DMS53 (cell line): ENCODE measurements at regions not wholly inside any gene's neighbourhood (a gene's known extent, or its start where the extent isn't known, plus 50 kb on each side); places are given as distances from the start of the nearest gene placed in this dataset.
"Not testable (repeated sequence)": the region's sequence is repeated elsewhere in the genome, so short reads cannot be mapped to it uniquely, and the experiment has no call there.

Experiments used
- DNase-seq: peaks from one replicate; lab custom pipeline; 2025; lab: John Stamatoyannopoulos, UW

DNA sequence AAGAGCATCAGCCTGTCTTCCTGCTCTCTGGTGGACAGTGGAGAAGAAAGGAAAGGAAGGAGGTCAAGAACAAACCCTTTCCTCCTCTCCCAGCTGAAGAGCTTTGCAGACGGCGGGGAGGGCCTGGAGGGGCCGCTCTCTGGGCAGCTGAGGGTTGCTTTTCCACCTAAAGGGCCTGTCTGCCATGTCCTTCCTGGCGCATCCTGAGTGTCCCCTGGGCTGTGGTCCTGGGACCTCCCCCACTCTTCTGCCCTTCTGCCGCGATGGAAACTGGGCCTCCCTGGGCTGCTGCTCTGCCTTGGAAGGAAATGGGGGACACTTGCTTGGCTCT is 107.0 kb downstream of the ETS2 start:
- DNase-seq: no peak

DNA sequence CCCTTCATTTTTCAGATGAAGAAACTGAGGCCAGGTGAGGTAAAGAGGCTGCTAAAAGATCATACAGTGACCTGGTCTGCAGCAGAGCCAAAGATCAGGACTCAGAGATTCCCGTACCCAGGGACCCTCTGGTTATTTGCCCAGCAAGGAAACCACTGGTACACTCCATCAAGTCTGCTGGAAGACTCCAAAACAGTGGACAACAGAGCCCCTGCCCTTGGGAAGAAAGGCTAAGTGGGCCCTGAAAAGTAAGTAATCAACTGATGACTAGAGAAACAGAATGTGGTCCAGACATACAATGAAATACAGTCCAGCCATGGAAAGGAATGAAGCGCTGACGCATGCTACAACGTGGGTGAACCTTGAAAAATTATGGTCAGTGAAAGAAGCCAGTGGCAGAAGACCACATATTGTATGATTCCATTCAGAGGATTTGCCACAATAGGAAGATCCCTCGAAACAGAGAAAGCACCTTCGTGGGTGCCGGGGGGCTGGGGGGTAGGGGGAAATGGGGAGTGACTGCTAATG is 106.4 kb downstream of the ETS2 start:
- DNase-seq: no peak

DNA sequence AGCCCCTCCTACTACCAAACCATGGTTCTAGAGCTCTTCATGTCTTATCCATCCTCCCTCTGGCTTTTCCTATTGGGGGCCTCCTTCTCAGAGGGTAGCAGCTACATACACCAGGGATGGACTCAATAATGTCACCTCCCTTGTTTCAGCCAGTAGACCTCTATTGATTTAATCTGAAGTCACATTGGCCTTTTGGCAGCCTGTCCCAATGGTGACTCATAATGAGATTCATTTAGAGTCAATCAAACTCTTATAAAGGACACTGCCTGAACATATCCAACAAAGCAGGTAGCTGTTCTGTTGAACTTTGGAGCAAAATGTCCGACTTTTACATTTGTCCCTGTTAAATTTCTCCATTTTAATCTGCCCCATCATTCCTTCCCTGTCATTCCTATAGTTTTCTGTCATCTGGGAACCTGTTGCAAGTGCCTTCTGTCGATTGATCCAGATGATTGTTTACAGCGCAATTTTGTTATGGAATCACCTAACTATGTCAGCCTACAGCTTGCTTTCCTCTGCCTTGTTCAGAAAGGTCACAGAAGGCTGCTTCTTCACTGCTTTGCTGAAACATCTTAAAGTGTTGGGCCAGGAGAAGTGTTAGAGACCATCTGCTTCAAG is 105.9 kb downstream of the ETS2 start:
- peak; percentile 46 for DNase-seq

DNA sequence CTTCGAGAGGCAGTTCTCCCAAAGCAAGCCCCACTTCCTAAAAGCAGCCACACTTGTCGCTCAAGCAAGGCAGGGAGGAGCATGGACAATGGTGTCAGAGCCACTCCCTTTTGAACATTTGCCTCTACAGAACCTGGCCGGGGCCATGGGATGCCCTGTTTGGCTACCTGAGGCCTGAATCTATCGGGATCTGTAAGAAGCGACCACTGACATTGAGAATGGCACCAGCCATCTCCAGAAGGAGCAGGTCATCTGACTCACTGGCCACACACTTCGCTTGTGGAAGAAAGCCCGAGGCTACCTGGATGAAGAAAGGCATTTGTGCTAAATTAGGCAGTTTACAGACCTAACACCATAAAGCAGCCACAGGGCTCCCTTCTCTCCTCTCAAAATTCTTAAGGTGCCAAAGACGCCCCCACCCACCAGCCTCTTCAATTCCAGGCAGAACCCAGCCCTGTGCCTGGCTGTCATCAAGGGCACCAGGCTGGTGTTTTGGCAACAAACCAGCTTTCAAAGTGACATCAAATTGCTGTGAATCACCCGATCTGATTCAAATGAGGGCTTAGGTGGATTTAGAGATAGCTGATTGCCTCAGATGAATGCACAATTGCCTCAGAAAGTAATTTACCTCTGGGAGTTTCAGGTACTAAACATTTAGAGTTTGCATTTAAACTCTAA is 104.8 kb downstream of the ETS2 start:
- DNase-seq: peak; percentile 61

DNA sequence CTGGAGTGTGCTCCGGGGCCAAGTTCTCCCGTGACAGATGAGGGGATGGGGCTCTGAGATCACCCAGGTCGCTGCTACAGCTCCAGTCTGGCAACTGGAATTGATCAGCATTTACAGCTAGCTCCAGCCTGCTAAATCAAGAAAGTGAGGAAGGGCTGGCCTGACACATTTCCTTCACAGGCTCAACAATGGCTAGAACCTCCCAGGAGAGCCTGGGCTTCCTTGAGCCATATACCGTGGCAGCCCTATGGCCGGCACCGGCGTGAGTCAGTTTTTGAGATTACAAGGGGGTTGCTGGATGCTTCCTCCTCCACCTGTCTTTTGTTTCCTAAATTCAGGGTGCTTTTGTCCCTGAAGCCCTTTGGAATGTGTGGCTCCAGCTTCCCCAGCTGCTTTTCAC is 104.2 kb downstream of the ETS2 start:
- no peak for DNase-seq

DNA sequence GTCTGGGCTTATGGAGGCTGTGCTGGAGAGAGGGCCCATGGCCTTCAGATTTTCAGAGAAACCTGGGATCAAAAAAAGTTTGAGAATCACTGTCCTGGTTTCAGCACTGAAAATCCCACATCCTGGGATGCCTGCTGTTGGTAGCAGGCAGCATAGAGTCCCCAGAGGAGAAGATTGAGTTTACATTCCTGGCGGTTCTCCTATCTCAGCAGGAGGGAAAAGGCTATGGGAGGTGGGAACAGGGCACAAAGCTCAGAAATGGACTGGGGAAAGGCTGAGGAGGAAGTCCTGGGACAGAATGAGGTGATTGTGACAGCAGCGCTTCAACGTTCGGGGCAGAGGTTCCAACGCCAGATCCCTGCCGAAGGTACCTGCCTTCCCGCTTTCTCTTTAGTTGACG is 103.4 kb downstream of the ETS2 start:
- DNase-seq: no peak

DNA sequence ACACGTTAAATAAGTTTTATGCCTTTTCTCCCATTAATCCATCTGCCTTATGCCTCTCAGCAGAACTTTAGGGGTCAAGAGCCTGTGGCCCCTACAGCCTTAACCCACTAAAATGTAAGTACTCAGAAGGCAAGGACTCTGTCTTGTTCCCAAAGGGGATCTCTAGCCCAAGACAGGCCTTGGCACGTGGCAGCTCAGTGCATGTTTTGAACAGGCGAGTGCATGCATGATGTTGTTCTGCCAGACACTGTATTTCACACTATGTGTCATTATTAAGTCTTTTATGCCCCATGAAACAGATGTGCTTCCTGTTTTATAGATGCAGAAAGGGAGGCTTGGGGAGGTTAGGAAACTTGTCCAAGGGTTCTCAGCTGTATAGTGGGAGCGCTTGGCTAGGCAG is 102.8 kb downstream of the ETS2 start:
- no peak for DNase-seq

DNA sequence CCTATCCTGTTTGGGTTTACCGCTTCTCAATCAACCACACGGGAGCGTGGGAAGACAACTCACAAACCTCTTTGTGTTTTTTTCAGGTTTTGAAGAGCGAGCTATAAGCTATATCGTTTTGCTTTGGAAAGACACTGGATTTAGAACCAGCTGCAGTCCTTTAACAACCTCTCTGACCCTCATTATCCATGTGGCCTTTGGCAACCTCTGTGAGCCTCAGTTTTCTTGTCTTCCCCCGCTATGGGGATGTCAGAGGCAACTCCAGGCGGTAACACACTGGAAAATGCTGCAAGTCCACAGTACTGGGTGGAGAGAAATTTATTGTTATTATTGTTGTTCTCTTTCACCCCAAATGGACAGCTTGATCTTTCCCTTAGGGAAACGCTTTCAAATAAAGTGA is 100.0 kb downstream of the ETS2 start:
- no peak for DNase-seq

DNA sequence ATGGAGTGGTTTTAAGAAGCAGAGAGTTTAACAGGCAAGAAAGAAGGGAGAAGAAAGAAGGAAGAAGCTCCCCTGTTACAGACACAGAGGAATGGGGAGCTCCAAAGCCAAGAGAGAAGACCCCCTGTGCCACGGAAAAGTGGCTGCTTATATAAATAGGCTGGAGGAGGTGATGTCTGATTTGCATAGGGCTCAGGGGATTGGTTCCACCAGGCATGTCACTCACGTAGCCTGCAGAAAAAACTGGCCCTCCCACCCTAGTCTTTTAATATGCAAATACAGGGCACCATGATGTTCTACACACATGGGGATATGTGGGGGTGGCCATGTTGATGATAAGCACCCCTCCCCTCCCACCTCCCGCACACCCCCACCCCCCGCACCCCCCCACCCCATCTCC is 99.6 kb downstream of the ETS2 start:
- no peak for DNase-seq

DNA sequence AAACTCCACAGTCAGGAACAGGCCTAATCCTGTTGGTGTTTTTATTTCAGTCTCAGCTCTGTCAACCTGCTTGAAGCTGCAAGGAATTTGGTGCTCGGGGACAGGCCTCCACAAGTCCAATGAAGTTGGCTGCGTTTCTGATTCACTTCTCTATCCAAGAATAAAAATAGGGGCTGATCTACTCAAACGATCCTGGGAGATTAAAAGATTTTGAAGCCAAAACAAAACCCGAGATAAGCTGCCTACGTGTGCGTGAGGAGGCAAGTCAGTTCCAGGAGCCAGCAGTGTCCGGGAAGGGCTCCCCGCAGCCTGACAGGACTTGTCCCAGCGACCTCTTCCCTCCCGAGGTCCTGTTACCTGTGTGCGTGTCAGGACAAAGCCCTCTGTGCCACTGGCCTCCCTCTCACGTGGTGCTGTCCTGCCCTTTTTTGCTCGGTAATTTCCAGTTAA is 98.0 kb downstream of the ETS2 start:
- DNase-seq: no peak

DNA sequence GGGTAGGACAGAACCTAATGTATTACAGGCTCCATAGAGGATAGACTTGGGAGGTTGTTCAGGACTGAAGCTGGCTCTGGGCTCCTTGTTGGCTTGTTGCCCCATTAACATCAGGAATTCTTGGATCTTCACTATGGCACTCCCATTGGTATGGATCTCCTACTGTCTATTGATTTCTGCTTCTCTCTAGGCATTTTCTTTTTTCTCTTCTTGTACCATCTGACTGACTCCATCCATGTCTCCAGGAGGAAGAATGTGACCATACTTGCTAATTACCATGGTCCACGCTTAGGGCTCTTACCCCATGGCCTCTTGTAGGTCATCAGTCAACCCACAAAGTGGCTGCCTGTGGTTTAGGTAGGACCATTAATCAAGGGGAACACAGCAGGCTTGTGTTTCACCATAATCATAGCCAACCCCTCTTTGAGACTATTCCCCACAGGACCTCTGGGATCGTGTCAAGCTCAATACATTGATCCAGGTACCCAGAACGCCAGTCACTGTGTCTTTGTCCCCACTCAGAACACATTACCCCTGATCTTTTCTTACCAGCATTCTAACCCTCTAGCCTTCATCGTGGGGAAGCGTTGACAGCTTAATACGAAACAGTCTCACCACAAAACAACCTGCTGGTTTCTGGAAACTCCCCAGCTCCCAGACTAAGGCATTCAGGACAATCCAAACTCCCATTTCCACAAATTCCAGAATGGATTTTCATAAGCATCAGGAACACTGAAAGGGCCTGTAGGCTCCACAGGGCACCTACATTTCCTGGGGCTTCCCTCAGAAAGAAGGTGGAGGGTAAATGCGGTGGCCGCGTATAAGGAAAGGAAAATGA is 97.1 kb downstream of the ETS2 start:
- DNase-seq: no peak

DNA sequence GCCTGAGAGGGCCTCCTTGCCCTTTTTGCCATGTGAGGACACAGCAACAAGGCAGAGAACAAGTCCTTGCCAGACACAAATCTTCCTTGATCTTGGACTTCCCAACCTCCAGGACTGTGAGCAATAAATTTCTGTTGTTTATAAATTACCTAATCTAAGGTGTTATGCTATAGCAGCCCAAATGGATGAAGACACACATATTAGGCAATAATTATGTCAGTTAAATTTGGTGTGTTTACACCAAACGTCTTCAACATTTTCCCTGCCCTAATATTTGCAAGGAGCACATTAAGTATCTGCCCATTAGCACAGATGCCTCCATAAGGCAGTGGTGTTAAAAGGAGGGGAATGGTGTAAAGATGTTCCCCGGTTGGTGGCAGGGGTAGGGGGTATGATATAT is 94.8 kb downstream of the ETS2 start:
- no peak for DNase-seq

DNA sequence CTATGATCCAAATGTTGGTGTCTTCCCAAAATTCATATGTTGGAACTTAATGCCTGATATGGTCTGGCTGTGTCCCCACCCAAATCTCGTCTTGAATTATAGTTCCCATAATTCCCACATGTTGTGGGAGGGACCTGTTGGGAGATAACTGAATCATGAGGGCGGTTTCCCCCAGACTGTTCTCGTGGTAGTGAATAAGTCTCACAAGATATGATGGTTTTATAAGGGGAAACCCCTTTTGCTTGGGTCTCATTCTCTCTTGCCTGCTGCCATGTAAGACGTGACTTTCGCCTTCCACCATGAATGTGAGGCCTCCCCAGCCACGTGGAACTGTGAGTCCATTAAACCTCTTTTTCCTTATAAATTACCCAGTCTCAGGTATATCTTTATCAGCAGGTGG is 94.3 kb downstream of the ETS2 start:
- DNase-seq: not testable (repeated sequence)

DNA sequence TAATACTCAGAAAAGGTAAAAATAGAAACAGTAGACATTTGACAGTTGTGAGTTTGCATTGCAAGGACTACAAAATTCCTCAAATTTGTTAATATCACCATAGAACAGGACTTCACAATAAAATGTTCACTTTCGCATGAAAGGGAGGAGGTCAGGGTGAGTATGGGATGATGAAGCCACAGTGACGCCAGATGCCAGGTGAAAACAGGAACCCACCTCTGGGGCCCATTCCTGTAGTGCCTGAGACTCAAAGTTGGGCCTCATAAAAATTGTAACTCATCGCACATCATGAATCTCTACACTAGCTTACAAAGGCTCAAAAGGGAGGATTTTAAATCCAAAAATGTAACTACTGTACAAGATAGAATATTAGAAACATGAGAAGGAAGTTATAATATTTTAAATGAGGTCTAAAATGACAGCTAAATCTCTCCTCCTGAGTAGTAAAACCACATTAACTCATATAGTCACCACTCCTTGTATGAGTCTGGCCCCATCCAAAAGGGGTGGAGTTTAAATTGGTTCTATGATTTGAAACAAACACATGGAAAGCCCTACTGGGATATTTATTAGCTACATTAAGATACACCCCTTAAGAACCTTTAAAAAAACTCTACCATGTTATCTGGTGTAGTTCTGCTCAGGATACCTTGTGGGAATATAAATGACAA is 93.7 kb downstream of the ETS2 start:
- no peak for DNase-seq

DNA sequence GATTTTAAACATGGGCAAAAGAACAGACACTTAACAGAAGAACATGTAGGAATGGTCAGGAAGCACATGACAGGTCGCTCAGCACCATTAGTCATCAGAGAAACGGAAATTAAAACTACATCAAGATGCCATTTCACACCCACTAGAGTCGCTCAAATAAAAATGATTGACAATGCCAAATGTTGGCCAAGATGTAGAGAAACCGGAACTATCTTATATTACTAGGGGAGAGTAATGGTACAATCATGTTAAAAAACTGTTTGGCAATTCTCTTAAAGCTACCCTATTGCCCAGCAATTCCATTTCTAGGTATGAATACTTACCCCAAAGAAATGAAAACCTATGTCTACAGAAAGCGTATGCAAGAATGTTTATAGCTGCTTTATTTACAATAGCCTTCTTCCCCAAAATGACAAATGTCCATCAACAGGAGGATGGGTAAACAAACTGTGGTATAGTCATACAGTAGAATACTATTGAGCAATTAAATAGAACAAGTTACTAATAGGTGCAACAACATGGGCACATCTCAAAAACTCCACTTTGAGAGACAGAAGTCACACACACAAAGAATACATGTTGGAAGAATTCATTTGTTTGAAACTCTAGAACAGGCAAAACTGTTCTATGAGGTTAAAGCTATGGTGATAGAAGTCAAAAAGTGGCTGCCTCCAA is 92.8 kb downstream of the ETS2 start:
- no peak for DNase-seq

DNA sequence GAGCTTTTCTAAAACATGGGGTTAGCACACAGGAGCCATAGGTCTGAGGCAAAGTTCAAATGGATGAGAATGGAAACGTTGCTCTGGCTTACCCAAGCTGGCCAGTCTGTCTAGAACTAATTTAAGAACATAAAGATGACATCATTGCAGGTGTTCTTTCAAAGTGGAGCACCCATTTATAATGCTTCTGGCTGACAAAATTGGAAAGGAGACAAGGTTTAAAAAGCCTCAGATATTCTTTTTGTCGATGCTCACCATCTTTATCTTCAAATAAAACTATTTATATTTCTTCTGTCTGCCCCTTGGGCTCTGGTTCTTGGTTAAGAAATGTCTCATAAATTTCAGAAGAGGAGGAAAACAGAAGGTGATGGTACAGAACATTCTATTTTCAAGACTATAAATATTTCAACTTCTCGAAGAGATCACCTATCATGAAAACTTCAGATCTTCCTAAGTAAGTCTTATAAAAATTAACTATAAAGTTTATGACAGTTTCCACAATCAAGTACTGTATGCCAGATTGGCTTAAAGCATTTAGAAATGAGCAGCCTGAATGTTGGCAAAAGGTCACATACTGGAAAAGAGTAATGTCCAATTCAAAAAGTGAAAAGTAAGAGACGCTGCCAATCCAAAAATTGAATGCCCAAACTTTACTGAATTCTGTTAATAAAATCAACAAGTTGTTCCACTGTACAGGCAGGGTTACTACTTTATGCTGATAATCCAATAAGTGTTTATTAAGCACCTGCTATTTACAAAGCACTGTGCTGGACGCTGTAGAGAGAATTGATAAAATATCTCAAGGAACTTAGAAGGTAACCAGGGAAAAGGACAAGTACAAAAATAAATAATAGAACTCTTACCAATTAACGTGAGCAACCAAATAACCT is 92.0 kb downstream of the ETS2 start:
- DNase-seq: peak; percentile 77

DNA sequence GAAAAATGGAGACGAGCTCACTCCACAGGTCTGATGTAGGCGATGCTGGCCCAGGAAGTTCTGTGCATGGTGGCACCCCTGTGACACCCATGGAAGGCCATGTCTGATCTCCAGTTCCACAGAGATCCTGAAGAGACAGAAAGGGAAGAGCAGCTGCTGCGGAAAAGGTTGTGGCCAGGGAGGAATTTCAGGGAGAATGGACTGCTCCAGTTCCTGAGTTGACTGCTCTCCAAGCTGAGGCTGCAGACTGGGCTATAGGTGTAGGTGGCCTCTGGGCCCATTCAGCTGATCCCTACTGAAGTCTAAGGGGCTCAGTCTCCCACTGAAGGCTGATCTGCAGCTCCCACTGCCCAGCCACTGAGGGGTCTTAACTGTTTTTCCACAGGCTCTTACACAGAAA is 89.2 kb downstream of the ETS2 start:
- no peak for DNase-seq

DNA sequence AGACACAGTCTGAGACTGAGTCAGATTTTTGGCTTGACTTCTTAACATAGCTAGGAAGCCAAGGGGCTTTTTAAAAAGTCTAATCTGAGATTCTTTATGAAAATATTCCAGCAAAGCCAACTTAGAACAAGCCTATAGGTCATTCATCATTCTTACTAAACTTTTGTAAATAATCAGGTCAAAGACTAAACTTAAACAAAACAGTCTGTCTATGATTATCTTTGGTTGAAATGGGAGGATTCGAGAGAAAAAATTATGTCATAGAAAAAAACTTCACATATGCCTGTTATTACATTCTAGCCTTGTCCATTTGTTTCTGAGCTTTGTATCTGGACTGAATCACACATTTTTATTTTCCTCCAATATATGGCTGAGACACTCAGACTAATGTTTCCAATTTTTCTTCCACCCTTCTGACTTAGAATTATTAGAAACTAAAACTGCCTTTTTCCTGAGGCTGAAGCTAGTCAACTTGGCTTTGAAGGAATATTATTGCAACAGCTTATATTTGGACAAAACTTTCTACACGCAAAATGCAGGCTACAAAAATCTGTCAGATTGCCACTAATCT is 83.3 kb downstream of the ETS2 start:
- no peak for DNase-seq

DNA sequence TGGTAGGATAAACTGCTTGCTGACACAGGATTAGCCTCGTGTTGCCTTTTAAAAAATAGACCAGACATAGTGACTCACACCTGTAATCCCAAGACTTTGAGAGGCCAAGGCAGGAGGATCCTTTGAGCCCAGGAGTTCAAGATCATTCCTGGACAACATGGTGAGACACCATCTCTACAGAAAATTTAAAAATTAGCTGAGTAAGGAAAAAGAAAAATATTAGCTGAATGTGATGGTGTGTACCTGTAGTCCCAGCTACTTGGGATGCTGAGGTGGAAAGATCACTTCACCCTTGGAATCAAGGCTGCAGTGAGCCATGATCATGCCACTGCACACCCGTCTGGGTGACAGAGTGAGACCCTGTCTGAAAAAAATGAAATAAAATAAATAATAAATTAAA is 82.0 kb downstream of the ETS2 start:
- DNase-seq: no peak

DNA sequence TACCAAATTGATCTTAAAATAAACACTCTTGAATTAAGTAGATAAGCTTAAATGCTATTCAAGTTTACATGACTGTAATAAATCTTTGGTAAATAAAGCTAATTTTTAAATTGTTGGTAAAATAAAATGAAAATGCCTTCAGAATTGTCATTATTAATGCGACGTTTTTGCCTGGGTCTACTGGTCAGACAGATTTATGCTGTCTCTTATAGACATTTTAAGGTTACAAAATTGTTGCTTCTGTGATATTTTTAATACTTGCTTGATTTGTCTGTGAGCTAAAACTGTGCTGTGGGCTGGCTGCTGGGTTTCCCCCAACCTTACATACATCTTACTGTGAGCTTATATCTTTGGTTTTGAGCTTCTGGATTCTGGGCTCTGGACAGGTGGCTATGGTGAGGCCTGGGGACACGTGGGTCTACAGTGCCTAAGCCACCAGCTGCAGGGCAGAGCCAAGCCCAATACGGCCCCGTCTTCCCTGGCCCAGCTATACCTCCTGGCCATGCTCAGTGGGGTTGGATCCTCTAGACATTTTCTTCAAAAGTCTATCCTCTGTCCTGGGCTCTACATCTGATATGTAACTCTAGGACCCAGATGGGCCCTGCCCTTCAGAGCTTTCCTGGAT is 81.4 kb downstream of the ETS2 start:
- no peak for DNase-seq
